HCT116 (cell line): ENCODE measurements at regions not wholly inside any gene's neighbourhood (a gene's known extent, or its start where the extent isn't known, plus 50 kb on each side); places are given as distances from the start of the nearest gene placed in this dataset.

ENCODE experiments used
- ATF3 ChIP-seq: IDR thresholded peaks from 2 replicates; pipeline ENCODE4 v1.6.1; 2012
- CTCF ChIP-seq, 3 experiments: fragments of 200-600 bp in 1 of 3; sonication (generic) in 1 of 3; IDR thresholded peaks in 2 of 3; conservative IDR thresholded peaks in 1 of 3; 2 replicates each; pipeline ENCODE4 v1.5.1; 2012 to 2017; ENCODE audit warnings: low read depth in 2 of 3, low read length in 2 of 3, antibody characterized with exemption in 1 of 3, borderline replicate concordance in 1 of 3, control low read depth in 1 of 3, mild to moderate bottlenecking in 1 of 3, mixed read lengths in 1 of 3, mixed run types in 1 of 3, moderate library complexity in 1 of 3; ENCODE audit not compliant: insufficient read depth in 1 of 3
- EGR1 ChIP-seq: IDR thresholded peaks from 2 replicates; pipeline ENCODE4 v1.6.1; 2012; ENCODE audit warnings: low read depth
- EZH2phosphoT487 ChIP-seq: fragments of 200-600 bp; IDR thresholded peaks from 2 replicates; pipeline ENCODE4 v1.6.1; 2018; ENCODE audit warnings: antibody characterized with exemption, borderline replicate concordance

DNA sequence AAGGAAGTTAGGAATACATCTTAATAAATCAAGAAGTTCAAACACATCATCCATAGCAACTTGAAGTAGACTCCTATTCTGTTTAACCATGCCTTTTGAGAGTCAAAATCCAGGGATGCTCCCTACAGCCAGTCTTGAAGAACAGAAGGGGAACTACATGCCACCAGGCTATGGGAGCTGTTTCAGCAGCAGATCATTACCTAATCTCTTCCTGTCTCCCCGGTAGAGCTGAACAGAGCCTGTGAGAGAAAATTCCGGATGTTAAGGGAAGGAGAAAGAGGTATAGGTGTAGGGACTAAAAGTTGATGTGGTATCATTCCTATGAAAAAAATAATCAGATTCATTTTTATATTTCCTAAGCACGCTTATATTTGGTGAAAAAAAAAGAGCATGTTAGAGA, 352.2 kb downstream of the SPRY1 start:
- TF ChIP-seq CTCF (IDR thresholded peaks at IDR 0.05 in 2 of 3, conservative IDR thresholded peaks at IDR 0.05 in 1 of 3; ENCODE audit: borderline replicate concordance in 1 of 3, insufficient read depth in 1 of 3, low read depth in 2 of 3, low read length in 2 of 3) = no peak
- TF ChIP-seq EZH2phosphoT487 = no peak
- no peak for TF ChIP-seq EGR1
- TF ChIP-seq ATF3 = no peak
